GM12864 (cell line): ENCODE measurements at regions not wholly inside any gene's neighbourhood (a gene's known extent, or its start where the extent isn't known, plus 50 kb on each side); places are given as distances from the start of the nearest gene placed in this dataset.

Experiments used
- DNase-seq: peaks from one replicate; pipeline ENCODE4 v3.0.0-alpha.2; 2011; ENCODE audit warnings: low read depth
- H3K4me3 ChIP-seq: 2 replicates; pipeline ENCODE4 v1.5.1; 2011; ENCODE audit warnings: mild to moderate bottlenecking, low read depth, low read length, control low read depth
- CTCF ChIP-seq: IDR thresholded peaks from 2 replicates; pipeline ENCODE4 v1.5.1; 2011; ENCODE audit warnings: low read depth, mild to moderate bottlenecking, moderate library complexity, low read length, control low read depth, inconsistent platforms; ENCODE audit errors: missing control alignments

- no peak overlapping the region for H3K4me3 ChIP-seq
- TF ChIP-seq CTCF: no peak
- no peak for DNase-seq
Measured at GRCh38 chr5:120080781-120081180, 383.3 kb upstream of the PRR16 start.

GRCh38 chr5:120082316-120083068, 381.6 kb upstream of the PRR16 start:
- no peak for DNase-seq
- H3K4me3 ChIP-seq: no peak overlapping the region
- TF ChIP-seq CTCF: no peak

GRCh38 chr5:120083851-120084542, 380.1 kb upstream of the PRR16 start:
- H3K4me3 ChIP-seq: no peak overlapping the region
- no peak for DNase-seq
- no peak for TF ChIP-seq CTCF

GRCh38 chr5:120084543-120084870, 379.6 kb upstream of the PRR16 start:
- no peak overlapping the region for H3K4me3 ChIP-seq
- DNase-seq: no peak
- TF ChIP-seq CTCF: no peak

GRCh38 chr5:120086081-120086480, 378.0 kb upstream of the PRR16 start:
- no peak overlapping the region for H3K4me3 ChIP-seq
- no peak for DNase-seq
- TF ChIP-seq CTCF: no peak

GRCh38 chr5:120088412-120088811, 375.7 kb upstream of the PRR16 start:
- no peak for DNase-seq
- no peak for TF ChIP-seq CTCF
- no peak overlapping the region for H3K4me3 ChIP-seq

- no peak for TF ChIP-seq CTCF
- H3K4me3 ChIP-seq: no peak overlapping the region
- no peak for DNase-seq
Measured at GRCh38 chr5:120088836-120089235, 375.3 kb upstream of the PRR16 start.
